Stimulated activated CD8-positive, alpha-beta memory T cell treated with anti-CD3 and anti-CD28 coated beads, Interleukin-12 subunit alpha, Interleukin-12 subunit beta, amount 100 ng/mL, for 1 hour (primary cell): ENCODE measurements at regions not wholly inside any gene's neighbourhood (a gene's known extent, or its start where the extent isn't known, plus 50 kb on each side); places are given as distances from the start of the nearest gene placed in this dataset.
"Not testable (repeated sequence)": the region's sequence is repeated elsewhere in the genome, so short reads cannot be mapped to it uniquely, and the experiment has no call there.

Experiments
- DNase-seq: peaks from one replicate; pipeline ENCODE4 v3.0.0-alpha.2; 2020; ENCODE audit warnings: low read depth

- DNase-seq, result no peak
Measured at GRCh38 chr1:38746941-38747600, 112.5 kb downstream of the RRAGC start.

- DNase-seq, result no peak
Measured at GRCh38 chr1:38746402-38746935, 113.1 kb downstream of the RRAGC start.

- no peak for DNase-seq
Measured at GRCh38 chr1:38745476-38746401, 113.8 kb downstream of the RRAGC start.

- no peak for DNase-seq
Measured at GRCh38 chr1:38744452-38745350, 114.9 kb downstream of the RRAGC start.

- DNase-seq, result no peak
Measured at GRCh38 chr1:38743184-38743583, 116.4 kb downstream of the RRAGC start.

- no peak for DNase-seq
Measured at GRCh38 chr1:38741341-38741740, 118.2 kb downstream of the RRAGC start.

- DNase-seq, result no peak
Measured at GRCh38 chr1:38740487-38740886, 119.1 kb downstream of the RRAGC start.

GRCh38 chr1:38738207-38738606 is 121.4 kb downstream of the RRAGC start:
- no peak for DNase-seq

- DNase-seq, result no peak
Measured at GRCh38 chr1:38736399-38736798, 123.2 kb downstream of the RRAGC start.

- no peak for DNase-seq
Measured at GRCh38 chr1:38735651-38736161, 123.9 kb downstream of the RRAGC start.

GRCh38 chr1:38733761-38734160 is 125.8 kb downstream of the RRAGC start:
- DNase-seq, result no peak

- DNase-seq, result no peak
Measured at GRCh38 chr1:38730511-38731397, 128.8 kb downstream of the RRAGC start.

GRCh38 chr1:38728585-38728908 is 131.0 kb downstream of the RRAGC start:
- DNase-seq, result no peak

GRCh38 chr1:38727684-38728584 is 131.6 kb downstream of the RRAGC start:
- no peak for DNase-seq

GRCh38 chr1:38725321-38725961 is 134.1 kb downstream of the RRAGC start:
- DNase-seq, result not testable (repeated sequence)

- no peak for DNase-seq
Measured at GRCh38 chr1:38724160-38725131, 135.1 kb downstream of the RRAGC start.

- DNase-seq, result no peak
Measured at GRCh38 chr1:38721816-38722215, 137.8 kb downstream of the RRAGC start.

GRCh38 chr1:38719880-38720279 is 139.7 kb downstream of the RRAGC start:
- DNase-seq, result no peak
